ENCODE measurements at regions not wholly inside any gene's neighbourhood (a gene's known extent, or its start where the extent isn't known, plus 50 kb on each side); places are given as distances from the start of the nearest gene placed in this dataset.

DNA sequence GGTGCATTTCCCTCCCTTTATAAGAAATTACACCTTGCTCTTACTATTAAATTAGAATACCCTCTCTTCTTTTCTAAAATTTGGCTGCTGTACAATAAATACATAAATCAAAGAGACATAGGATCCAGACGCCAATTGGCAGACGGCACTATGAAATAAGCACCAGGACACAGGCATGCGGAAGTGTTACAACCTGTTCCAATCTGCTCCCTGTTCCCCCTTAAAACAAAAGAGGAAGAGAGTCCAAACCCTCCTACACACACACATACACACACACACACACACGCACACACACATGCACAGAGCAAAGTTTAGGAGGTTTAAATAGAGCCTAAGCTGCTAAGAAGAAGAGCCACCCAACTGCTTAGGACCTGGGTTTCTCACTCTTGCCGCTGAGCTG lies 75.6 kb upstream of the ZNF507 start:
- ChIA-PET POLR2A (no interaction called here), CTCF (ENCODE audit: unreplicated experiment) (no interaction called here)
- Histone ChIP-seq H3K79me2 (ENCODE audit: insufficient read depth, low read depth, low read length) (no peaks in the 10 kb centered on the region), H3K9me2 (ENCODE audit: insufficient read depth, low read length) (no peaks in the 10 kb centered on the region), H4K20me1 (ENCODE audit: insufficient read depth, low read length) (no peaks in the 10 kb centered on the region), H3K27ac (ENCODE audit: low read depth, low read length, poor library complexity, severe bottlenecking) (no peak overlapping the region), H2AFZ (ENCODE audit: low read length) (no peak overlapping the region), H3K9me3 (ENCODE audit: low read length) (no peaks in the 10 kb centered on the region), H3K4me3 (ENCODE audit: low read depth, low read length, poor library complexity, severe bottlenecking) (no peak overlapping the region), H3K4me1 (ENCODE audit: insufficient read depth, low read length, poor library complexity, severe bottlenecking) (no peaks in the 10 kb centered on the region), H3K4me2 (ENCODE audit: low read length) (no peak overlapping the region), H3K36me3 (ENCODE audit: insufficient read depth, low read length) (no peaks in the 10 kb centered on the region)
- TF ChIP-seq, protein P1, sequence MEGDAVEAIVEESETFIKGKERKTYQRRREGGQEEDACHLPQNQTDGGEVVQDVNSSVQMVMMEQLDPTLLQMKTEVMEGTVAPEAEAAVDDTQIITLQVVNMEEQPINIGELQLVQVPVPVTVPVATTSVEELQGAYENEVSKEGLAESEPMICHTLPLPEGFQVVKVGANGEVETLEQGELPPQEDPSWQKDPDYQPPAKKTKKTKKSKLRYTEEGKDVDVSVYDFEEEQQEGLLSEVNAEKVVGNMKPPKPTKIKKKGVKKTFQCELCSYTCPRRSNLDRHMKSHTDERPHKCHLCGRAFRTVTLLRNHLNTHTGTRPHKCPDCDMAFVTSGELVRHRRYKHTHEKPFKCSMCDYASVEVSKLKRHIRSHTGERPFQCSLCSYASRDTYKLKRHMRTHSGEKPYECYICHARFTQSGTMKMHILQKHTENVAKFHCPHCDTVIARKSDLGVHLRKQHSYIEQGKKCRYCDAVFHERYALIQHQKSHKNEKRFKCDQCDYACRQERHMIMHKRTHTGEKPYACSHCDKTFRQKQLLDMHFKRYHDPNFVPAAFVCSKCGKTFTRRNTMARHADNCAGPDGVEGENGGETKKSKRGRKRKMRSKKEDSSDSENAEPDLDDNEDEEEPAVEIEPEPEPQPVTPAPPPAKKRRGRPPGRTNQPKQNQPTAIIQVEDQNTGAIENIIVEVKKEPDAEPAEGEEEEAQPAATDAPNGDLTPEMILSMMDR (conservative IDR thresholded peaks at IDR 0.05; ENCODE audit: low read length), result no peak
- no peak for TF ChIP-seq EZH2phosphoT487 (IDR thresholded peaks at IDR 0.05; ENCODE audit: borderline replicate concordance, low read depth, low read length)
- DNase-seq (ENCODE audit: low spot score), result no peak
- intact Hi-C loops (cut with micrococcal nuclease; ENCODE audit: unreplicated experiment), result no loop called here
- no TSS peak for BruUV-seq (replicated peaks)

DNA sequence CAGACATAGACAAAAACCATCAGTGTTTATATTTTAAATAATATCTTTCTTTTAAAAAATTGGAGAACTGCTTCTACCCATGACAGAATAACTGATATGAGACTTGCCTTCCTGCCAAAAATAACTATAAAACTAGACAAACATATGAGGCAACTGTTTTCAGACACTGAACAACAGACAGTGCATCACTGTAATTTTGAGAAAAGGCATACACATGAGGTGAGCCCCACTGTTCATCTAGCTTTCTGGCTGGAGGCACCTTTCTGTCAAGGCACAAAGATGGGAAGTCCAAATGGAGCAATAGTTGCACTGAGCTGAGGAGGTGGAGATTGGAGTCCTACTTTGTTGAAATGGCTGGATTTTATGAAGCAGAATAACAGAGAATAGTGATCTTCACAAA lies 71.9 kb upstream of the ZNF507 start:
- no peaks in the 10 kb centered on the region for H4K20me1 ChIP-seq (ENCODE audit: insufficient read depth, low read length)
- no TSS peak for BruUV-seq (replicated peaks)
- no peaks in the 10 kb centered on the region for H3K4me1 ChIP-seq (ENCODE audit: insufficient read depth, low read length, poor library complexity, severe bottlenecking)
- no peak overlapping the region for H3K27ac ChIP-seq (ENCODE audit: low read depth, low read length, poor library complexity, severe bottlenecking)
- no peak overlapping the region for H2AFZ ChIP-seq (ENCODE audit: low read length)
- CTCF ChIA-PET (ENCODE audit: unreplicated experiment), result no interaction called here
- H3K79me2 ChIP-seq (ENCODE audit: insufficient read depth, low read depth, low read length), result no peaks in the 10 kb centered on the region
- intact Hi-C loops (cut with micrococcal nuclease; ENCODE audit: unreplicated experiment), result no loop called here
- H3K4me3 ChIP-seq (ENCODE audit: low read depth, low read length, poor library complexity, severe bottlenecking), result no peak overlapping the region
- no peaks in the 10 kb centered on the region for H3K9me2 ChIP-seq (ENCODE audit: insufficient read depth, low read length)
- H3K4me2 ChIP-seq (ENCODE audit: low read length), result no peak overlapping the region
- no peaks in the 10 kb centered on the region for H3K9me3 ChIP-seq (ENCODE audit: low read length)
- TF ChIP-seq, protein P1 (conservative IDR thresholded peaks at IDR 0.05; ENCODE audit: low read length), result no peak
- no peak for TF ChIP-seq EZH2phosphoT487 (IDR thresholded peaks at IDR 0.05; ENCODE audit: borderline replicate concordance, low read depth, low read length)
- POLR2A ChIA-PET, result interaction anchor here (0.9 kb wide), 1 partner anchor 25 kb away, joined by 3 read pairs; no protein-coding TSS in a partner anchor
- DNase-seq (ENCODE audit: low spot score), result no peak
- H3K36me3 ChIP-seq (ENCODE audit: insufficient read depth, low read length), result no peaks in the 10 kb centered on the region

DNA sequence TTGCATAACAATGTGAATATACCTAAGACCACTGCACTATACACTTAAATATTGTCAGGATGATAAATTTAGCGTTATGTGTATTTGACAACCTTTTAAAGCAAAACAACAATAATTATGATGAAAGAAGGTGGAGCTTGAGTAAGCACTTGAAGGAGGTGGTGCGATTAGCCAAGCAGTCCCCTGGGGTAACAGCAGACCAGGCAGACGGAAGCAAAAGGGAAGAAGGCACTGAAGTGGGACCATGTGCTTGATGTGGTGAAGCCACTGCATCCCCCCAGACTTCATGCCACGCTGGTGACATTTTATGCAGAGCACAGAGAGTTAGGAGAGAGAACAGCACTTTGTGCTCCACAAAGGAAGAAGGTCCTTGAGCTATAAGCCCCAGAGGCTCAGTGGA lies 58.3 kb upstream of the ZNF507 start:
- H2AFZ ChIP-seq (ENCODE audit: low read length), result no peak overlapping the region
- H3K79me2 ChIP-seq (ENCODE audit: insufficient read depth, low read depth, low read length), result no peaks in the 10 kb centered on the region
- intact Hi-C loops (cut with micrococcal nuclease; ENCODE audit: unreplicated experiment), result no loop called here
- no peaks in the 10 kb centered on the region for H3K36me3 ChIP-seq (ENCODE audit: insufficient read depth, low read length)
- H3K4me2 ChIP-seq (ENCODE audit: low read length), result no peak overlapping the region
- ChIA-PET CTCF (ENCODE audit: unreplicated experiment) (no interaction called here), POLR2A (interaction anchor here (0.6 kb wide), 1 partner anchor 15 kb away, joined by 3 read pairs; no protein-coding TSS in a partner anchor)
- no peak overlapping the region for H3K27ac ChIP-seq (ENCODE audit: low read depth, low read length, poor library complexity, severe bottlenecking)
- no peaks in the 10 kb centered on the region for H3K9me3 ChIP-seq (ENCODE audit: low read length)
- no peak overlapping the region for H3K4me3 ChIP-seq (ENCODE audit: low read depth, low read length, poor library complexity, severe bottlenecking)
- no peaks in the 10 kb centered on the region for H4K20me1 ChIP-seq (ENCODE audit: insufficient read depth, low read length)
- TF ChIP-seq, protein P1 (conservative IDR thresholded peaks at IDR 0.05; ENCODE audit: low read length), result no peak
- TF ChIP-seq EZH2phosphoT487 (IDR thresholded peaks at IDR 0.05; ENCODE audit: borderline replicate concordance, low read depth, low read length), result no peak
- no TSS peak for BruUV-seq (replicated peaks)
- H3K9me2 ChIP-seq (ENCODE audit: insufficient read depth, low read length), result no peaks in the 10 kb centered on the region
- DNase-seq (ENCODE audit: low spot score), result peak; percentile 13
- no peaks in the 10 kb centered on the region for H3K4me1 ChIP-seq (ENCODE audit: insufficient read depth, low read length, poor library complexity, severe bottlenecking)
